GM12892 (cell line): ENCODE measurements at regions not wholly inside any gene's neighbourhood (a gene's known extent, or its start where the extent isn't known, plus 50 kb on each side); places are given as distances from the start of the nearest gene placed in this dataset.

Experiments used
- DNase-seq: peaks from one replicate; pipeline ENCODE4 v3.0.0; 2011; ENCODE audit not compliant: insufficient read length
- FAIRE-seq: peaks from 2 replicates; lab custom pipeline; 2011; peaks lifted over from hg19 to GRCh38; lab: Jason Lieb, UNC
- POLR2A ChIP-seq: IDR thresholded peaks from 2 replicates; pipeline ENCODE4 v1.6.1; 2011; ENCODE audit warnings: low read depth, low read length, control low read depth
- POLR2AphosphoS5 ChIP-seq: IDR thresholded peaks from 2 replicates; pipeline ENCODE4 v1.6.1; 2011; ENCODE audit warnings: low read depth, low read length, control low read depth
- TAF1 ChIP-seq: IDR thresholded peaks from 2 replicates; pipeline ENCODE4 v1.6.1; 2011; ENCODE audit warnings: low read depth, mild to moderate bottlenecking, control low read depth, low read length, borderline replicate concordance

DNA sequence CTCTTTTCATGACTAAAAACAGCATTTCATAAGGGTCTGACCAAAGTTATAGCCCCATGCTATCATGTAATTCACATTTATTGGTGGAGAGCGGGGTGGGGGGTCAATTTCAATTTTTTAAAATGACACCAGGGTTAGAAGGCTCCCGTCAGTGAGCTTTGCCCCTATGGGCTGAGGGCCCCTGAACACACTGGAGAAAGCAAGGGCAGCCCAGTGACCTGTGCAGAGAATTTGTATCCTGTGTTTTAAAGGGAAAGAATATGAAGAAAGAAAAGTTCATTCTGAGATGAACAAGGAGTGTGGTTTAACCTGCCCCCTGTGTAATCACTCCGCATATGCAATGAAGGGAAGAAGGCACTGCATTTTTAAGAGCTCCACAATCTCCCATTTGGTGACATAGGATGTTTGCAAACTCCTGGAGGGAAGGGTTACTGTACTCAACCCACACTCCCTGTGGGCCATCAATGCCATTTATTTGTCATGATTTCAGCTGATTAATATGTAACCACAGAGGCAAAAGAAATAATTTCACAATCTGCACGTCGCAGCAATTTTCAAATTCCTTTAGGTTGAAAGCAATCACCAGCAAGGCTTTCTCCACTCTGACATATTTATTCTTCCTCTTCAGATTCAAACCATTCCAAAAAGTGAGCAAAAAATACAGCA, 95.6 kb downstream of the ZNF281 start:
- DNase-seq: no peak
- TF ChIP-seq POLR2AphosphoS5 (no peak), TAF1 (no peak), POLR2A (no peak)
- FAIRE-seq: no peak

DNA sequence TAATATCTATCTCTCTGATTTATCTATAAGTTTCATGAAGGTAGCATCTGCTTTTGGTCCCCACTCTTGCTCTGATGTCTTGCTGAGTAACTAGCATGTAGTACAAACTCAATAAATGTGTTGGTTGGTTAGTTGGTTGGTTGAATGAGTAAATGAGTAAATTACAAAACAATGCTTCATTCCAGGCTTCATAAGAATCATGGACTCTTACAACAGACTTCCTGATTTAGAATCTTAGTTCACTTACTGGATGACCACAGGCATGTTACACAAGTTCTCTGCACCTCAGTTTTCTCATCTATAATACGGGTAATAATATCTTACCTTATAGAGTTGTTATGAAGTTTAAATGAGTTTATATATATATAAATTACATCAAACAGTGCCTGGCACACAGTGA, 98.6 kb downstream of the ZNF281 start:
- TF ChIP-seq TAF1: no peak
- TF ChIP-seq POLR2A: no peak
- no peak for TF ChIP-seq POLR2AphosphoS5
- DNase-seq (no peak), FAIRE-seq (no peak)

- no peak for DNase-seq
- no peak for TF ChIP-seq POLR2AphosphoS5
- no peak for TF ChIP-seq TAF1
- TF ChIP-seq POLR2A: no peak
- FAIRE-seq: no peak
These were observed 99.0 kb downstream of the ZNF281 start for GRCh38 chr1:200310824-200311223.

DNA sequence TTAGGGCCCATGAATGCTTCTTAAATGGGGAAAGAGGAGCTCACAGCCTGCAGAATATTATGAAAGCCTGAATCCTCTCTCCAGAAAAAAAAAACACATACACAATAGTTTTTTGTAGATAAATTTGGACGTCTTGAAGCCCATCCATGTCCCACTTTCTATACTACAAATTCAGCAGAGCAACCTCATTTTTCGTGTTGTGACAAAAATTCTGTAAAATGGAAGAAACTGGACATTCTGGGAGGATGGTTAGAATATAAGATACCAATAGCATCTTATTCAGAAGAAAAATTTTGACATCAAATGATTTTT, 102.1 kb downstream of the ZNF281 start:
- no peak for TF ChIP-seq POLR2A
- no peak for TF ChIP-seq TAF1
- TF ChIP-seq POLR2AphosphoS5: no peak

DNA sequence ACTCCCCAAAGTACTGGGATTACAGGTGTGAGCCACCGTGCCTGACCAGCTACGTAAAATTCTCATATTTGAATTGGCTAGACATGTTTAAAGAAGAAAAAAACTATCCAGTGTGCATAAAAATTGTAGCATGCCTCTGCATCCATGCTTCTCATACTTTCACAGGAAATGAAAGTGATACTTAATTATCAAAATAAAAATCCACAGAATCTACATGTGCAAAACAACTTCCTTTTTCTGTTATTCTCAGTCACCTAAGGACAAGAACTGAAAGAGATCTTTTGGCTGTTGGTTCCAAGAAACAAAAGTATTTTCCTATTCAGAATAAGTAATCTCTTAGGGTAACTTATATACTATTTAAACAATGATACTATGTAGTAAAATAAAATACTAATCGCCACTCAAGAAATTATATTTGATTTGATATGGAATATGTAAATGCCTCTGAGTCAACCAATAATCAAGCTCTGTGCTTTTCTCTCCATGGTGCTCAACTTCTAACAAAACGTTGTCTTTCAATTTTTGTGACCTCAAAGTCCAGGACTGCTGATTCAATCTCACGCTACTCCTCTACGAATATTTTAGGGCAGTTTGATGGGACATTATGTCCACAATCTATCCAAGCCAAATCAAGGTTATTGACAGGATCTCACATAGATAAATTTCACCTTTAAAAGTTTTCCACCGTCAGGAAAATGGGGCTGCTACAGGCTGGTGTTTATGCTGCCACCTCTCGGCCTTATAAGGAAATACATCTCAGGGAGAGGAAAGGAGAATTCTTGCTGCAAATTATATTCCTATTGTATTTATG, 102.7 kb downstream of the ZNF281 start:
- FAIRE-seq (peak; percentile 78), DNase-seq (no peak)
- TF ChIP-seq POLR2A: no peak

More for the DNA sequence above, 102.1 kb downstream of the ZNF281 start:
- FAIRE-seq (no peak), DNase-seq (no peak)

GRCh38 chr1:200305806-200306205, 104.0 kb downstream of the ZNF281 start:
- FAIRE-seq: peak; percentile 69
- no peak for TF ChIP-seq POLR2A
- no peak for TF ChIP-seq POLR2AphosphoS5
- TF ChIP-seq TAF1: no peak
- no peak for DNase-seq

- DNase-seq (no peak), FAIRE-seq (no peak)
- TF ChIP-seq POLR2A: no peak
- TF ChIP-seq TAF1: no peak
- TF ChIP-seq POLR2AphosphoS5: no peak
These were observed 105.7 kb downstream of the ZNF281 start for GRCh38 chr1:200304171-200304570.

- DNase-seq (no peak), FAIRE-seq (no peak)
- TF ChIP-seq TAF1 (no peak), POLR2A (no peak), POLR2AphosphoS5 (no peak)
These were observed 106.9 kb downstream of the ZNF281 start for GRCh38 chr1:200302921-200303290.

DNA sequence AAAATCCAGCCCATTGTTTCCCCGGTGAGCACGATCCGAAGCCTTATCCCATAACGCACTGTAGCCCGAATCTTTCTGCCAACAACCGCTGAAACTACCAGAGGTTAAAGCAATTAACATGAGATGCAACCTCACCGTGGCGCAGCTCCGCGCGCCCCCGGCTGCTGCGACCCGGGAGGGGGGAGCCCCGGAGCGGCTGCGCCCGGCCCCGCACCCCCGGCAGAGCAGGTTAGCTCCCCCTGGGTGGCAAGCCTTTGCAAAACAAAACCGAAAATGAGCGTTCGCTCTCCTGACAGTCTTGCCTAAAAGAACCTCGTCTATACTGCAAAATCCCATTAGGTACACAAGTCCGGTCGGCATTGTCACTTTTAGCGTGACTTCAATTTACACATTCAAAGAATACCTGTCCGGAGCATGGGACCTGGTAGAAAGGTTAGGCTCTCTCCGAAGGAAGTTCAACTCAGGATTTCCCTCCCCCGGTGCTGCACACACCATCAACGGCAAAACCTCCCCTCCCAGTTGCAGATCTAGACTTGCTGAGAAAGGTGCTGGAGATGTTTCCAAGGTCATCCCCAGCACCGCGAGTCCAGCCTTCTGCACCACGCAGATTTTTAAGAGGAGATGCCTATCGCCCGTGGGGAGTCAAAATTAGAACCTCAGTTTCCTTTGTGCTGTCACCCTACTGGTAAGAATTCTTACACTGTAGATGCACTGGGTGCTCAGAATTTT, 107.5 kb downstream of the ZNF281 start:
- peak; percentile 21; the same call in 1 of the 2 replicates for TF ChIP-seq POLR2A
- TF ChIP-seq POLR2AphosphoS5: no peak
- no peak for TF ChIP-seq TAF1
- peak; percentile 41 for DNase-seq
- FAIRE-seq: peak; percentile 78

GRCh38 chr1:200301152-200301551, 108.7 kb downstream of the ZNF281 start:
- DNase-seq (no peak), FAIRE-seq (no peak)
- TF ChIP-seq TAF1 (no peak), POLR2A (no peak), POLR2AphosphoS5 (no peak)

DNA sequence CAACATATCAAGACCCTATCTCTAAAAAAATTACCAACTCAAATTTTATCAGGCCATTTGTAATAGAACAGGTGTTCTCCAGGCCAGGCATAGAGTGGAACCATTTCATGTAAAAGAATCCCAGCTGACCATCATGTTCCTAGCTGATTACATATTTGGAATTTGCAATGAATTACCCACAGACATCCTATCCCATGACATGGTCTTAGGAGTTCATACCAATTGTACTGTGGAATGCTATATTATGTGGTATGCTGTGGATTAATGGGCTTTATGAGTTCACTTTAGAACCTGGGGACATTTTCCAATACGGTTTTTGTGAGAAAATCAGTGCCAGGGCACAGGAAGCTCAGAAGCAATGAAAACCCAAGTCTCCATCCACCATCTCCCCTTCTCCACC, 110.3 kb downstream of the ZNF281 start:
- no peak for TF ChIP-seq POLR2AphosphoS5
- no peak for TF ChIP-seq TAF1
- TF ChIP-seq POLR2A: no peak
- no peak for DNase-seq
- no peak for FAIRE-seq
